NCI-H2081 (cell line): ENCODE measurements at regions not wholly inside any gene's neighbourhood (a gene's known extent, or its start where the extent isn't known, plus 50 kb on each side); places are given as distances from the start of the nearest gene placed in this dataset.

Source experiments
- DNase-seq, 2 experiments: peaks; one replicate each; lab custom pipeline; 2025; lab: John Stamatoyannopoulos, UW

DNA sequence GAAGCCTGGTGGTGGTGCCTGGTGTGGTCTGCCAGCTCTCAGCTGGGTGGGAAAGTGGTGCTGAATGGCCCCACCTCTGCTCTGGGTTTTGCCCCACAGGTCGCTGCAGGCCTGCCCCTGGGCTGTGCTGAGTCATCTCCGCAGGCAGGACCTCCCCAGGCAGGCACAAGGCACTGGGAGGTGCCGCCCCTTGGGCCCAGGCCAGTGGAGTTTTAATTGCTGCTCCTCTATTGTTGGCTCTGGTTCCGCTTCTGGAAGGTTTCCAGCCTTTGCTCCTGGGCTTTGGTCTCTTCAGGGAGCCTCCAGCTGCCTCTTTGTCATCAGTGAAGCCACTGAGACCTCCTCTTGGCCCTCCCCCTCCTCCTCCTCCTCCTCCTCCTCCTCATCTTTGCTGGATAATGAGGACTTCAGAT lies 180.3 kb upstream of the GRB10 start:
- peak; percentile 87 to 93 for DNase-seq

DNA sequence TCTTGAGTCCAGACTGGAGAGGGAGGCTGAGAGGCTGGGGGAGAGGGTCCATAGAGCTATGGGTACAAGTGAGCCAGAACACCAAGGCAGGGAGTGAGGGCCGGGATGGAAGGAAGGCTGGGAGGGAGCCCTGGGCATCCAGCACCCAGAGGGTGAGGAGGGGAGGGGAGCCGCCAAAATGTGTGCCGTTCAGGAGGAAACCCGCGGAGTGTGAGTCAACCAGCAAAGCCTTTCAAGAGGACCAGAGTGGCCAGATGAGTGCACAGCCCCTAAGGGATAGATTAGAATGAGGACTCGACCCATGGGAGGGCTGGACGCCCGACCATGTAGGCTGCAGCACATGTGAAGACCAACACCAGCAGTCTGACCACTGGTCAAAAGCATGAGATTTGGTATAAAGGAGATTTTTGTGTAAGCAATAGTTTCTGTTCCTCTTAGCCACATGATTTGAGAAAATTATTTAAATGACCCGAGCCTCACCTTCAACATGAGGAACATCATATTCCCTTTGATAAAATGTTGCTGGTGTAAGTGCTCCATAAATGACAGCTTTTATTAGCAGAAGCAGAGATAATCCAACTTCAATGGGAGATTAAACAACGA lies 179.7 kb upstream of the GRB10 start:
- no peak for DNase-seq

DNA sequence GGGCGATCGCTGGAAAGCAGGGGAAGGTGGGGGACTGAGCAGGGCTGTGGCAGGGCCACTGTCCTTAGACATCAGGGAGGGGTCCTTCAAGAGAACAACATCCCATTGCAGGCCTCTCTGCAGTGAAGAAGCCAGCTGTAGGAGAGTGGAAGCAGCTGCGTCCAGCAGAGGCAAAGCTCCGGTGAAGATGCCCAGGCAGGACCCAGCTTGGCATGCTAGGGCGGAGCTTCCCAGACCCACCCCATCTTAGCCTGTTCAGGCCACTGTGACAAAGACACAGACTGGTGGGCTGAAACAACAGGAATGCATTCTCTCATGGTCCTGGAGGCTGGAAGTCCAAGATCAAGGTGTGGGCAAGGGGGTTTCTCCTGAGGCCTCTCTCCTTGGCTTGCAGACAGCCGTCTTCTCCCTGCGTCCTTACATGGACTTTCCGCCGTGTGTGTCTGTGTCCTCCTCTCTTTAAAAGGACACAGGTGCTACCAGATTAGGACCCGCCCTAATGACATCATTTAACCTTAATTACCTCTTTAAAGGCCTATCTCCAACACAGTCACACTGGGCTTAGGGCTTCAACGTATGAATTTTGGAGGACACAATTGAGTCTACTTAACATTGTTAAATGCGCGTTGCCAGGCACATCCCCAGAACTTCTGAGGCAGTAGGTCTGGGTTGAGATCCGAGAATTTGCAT lies 178.1 kb upstream of the GRB10 start:
- DNase-seq, result no peak

DNA sequence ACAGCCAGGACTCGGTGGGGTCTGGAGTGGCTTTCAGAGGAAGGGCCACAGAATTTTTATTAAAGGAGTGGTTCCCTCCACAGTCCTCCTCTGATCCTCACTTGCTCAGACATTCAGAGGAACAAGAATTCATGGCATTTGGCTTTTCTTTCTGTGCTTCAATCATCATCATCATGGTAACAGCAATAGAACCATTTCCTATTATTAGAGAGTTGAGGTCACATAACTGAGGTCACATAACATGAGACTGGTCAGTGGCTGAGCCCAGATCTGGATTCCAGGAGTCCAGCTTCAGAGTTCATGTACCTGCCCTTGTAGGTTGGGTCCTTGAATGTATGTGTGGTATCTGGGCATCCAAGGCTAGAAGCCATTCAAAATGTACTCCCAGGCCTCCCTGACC lies 177.3 kb upstream of the GRB10 start:
- DNase-seq, result no peak

DNA sequence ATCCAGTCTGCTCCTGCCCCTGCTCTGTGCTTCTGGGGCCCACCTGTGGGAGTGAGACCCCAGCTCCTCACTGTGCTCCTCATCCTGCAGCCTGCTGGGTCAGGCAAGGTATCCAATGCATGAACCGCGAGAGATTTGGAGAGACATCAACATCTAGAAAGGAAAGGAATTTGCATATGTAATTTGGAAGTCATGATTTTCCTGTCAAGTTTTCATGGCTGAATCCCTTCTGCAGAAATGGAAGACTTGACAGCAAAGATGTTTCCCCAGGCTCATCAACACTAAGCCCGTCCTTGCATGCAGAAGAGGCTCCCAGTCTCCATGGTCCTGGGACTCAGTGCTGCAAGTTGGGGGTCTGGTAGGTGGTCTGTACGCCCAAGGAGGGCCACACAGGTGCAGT lies 176.9 kb upstream of the GRB10 start:
- no peak for DNase-seq

DNA sequence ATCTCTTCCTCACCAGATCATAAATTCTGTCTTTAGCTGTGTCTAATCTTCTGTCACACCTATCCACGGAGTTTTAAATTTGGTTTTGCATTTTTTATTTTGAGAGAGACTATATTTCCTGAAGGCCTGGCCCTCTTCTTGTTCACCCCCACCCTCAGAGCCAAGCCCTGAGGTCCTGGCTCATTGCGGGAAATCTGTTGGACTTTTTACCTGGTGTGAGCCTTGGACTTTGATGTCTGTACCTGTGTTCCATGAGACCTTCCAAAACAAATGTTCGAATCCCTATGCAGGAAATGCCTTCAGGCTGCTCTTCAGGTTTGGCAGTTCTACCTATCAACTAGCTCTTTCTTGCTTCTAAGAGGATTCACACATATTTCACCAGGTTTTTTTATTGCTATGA lies 175.2 kb upstream of the GRB10 start:
- DNase-seq, result no peak

DNA sequence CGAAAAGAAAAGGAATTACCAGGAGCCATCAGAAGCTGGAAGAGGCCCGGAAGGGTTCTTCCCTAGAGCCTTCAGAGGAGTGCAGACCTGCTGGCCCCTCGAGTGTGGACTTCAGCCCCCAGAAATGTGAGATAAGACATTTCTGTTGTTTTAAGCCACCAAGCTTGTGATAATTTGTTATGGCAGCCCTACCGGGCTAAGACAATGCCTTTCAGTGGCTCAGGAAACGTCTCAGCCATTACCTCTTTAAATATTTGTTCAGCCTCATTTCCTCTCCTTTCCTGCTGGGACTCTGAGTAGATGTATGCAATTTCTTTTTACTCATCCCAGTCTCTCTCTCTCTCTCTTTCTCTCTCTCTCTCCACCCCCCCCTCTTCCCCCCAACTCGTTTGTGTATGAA lies 174.7 kb upstream of the GRB10 start:
- DNase-seq, result peak; percentile 12 to 67

DNA sequence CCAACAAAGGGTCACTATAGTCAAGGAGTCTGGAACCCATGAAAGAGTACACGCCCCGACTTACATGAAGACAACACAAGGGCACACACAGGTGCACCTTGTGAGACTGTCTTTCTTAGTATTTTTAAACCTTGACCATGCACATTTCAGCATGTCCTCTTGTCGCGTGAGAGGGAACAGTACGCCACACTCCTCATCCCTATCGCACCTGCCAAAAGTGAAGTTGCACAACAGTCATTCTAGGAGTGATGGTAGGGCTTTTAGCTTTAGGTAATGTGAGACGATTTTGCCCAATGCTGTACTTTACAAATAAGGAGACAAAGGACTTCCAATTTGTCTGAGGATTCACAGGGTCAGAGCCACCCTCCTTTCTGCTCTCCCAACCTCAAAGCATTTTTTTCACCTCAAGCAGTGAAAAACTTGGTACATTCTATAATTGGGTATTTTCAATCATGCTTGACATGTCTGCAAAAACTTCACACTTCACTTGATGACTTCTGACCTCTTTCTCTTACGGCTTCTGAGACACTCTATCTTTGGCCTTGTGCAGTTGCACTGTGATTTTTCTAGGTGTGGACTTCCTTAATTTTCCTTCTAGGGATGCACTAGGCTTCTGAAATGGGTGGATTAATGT lies 173.9 kb upstream of the GRB10 start:
- DNase-seq, result no peak

DNA sequence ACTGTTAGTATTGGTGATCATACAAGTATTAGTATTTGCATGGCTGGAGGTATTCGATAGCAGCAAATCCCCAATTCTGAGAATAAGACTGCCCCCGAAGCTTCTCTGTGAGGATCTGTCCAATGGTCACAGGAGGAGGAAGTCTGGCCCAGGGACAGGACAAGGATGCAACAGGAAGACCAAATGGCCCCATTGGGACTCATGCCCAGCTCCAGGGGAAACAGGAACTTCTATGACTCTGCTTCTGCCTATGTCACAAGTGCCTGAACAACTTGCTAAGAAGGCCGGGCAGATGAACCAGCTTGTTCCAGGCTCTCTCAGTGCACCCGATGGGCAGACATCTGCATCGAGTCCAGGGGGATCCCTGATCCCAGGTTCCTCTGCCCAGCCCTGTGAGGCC lies 172.0 kb upstream of the GRB10 start:
- DNase-seq, result no peak

DNA sequence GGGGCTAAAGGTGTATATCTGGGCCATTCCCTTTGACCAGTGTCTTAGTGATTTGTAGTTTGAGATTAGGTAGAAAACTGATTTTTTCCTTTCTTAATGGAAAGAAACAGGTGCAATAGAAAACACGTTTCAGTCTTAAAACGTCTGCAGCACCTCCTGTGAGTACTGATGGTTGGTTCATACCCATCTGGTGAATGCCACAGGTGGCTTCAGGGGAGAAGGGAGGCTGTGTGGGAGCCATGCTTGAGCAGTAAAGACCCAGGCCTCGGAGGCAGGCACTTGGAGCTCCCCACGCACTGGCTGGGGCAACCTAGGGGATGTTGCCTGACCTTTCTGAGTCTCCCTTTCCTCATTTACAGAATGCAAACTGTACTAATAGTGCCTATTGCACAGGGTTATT lies 171.5 kb upstream of the GRB10 start:
- no peak for DNase-seq

DNA sequence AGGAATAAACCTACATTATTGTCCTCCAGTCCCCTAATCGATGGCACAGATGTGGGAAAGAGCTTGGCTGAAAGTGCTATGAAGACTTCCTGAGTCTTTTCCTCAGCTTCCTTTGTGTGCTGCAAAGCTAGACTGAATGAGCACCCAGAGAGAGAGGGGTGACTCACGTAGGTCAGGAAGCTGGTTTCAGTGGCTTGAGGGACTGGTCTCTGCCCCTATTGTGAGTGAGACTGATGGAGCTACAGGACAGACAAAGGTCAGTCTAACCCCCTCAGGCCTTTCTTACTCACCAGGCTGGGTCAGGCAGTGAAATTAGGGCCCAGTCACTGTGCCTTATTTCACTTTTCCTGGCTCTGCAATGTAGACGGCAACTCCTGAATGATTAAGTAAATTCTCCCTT lies 171.1 kb upstream of the GRB10 start:
- no peak for DNase-seq

DNA sequence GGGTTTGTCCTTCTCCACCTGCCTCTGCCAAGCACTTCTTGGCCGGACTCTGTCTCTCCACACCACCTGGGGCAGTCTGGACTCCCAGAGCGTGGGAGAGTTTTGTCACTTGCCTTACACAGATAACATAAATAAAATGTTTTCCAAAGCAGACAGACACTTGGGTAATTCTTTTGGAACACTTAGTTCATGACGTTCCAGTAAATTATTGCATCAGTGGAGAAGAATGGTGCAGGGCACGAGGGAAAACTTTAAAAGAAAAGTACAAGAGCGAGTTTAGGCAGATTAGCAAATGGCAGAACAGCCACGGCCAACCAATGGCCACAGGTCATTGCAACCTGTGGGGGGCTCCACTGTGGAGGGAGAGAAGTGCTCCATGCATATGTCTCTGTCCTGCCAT lies 170.6 kb upstream of the GRB10 start:
- no peak for DNase-seq

DNA sequence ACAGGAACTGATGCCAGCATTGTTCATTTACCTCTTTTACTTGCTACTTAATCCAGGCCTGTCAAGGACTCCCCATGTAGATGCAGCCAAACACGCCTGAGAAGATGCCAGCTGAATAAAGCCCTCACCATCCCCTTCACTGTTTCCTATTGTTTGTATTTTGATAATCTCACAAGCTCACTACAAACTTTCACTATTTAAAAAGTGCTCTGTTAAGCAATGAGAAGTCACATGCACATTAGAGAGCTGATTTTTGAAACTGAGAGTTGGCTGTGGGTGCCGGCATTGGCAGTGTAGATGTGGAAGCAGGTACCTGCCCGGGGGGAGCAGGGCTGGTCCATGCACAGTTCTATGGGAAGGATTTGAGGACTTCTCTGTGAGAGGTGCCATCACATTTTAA lies 169.8 kb upstream of the GRB10 start:
- DNase-seq, result no peak

DNA sequence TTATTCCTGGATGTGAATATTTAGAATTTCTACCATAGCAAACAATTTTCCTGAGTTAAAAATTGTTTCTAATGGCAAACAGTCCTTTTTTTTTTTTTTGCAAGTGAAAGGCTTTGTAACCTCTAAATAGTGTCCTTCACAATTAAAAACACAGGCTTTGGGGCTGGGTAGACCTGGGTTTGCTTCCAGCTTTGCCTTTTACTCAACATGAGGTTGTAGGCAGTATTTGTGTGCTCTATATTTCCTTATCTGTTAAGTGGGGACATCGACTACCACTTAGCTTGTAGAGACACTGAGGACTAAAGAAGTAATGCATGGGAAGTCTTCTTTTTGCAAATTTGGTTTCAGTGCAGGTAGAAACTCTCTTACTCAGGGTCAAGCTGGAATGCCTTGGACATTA lies 169.4 kb upstream of the GRB10 start:
- DNase-seq, result no peak

DNA sequence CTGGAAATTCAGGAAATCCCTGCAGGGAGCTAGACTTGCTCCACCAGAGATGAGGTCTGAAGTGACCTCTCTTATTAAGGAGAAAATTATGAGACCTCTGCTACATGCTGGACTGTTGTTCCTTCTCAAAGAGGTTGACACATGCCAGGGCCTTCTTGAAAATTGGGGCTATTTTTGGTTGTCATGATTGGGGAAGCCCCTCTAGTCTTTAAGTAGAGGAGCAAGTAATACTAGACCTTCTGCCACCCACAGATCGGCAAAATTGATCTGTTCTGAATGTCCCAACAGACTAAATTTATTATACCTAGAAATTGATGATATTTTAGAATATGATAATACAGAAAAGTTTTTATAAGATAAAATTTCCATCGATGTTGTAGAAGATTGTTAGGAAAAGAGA lies 160.8 kb upstream of the GRB10 start:
- no peak for DNase-seq

DNA sequence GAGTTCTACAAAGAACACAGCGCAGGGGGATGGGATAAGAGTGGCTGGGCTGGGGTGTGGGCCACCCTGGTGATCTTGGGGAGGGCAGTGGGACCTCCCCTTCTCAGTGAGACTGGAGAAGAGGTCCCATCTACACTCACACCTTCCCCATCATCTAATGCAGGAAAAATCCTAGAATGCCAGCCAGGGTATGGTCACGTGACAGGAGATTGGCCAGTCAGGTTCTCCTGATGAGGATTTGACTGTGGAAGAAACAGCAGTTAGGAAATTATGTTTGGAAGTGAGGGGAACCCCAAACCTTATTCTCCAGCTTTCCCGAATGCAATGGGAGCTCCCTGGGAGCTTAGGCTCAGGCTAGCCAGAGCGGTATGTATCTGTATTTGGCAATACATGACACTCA lies 158.8 kb upstream of the GRB10 start:
- DNase-seq, result no peak

DNA sequence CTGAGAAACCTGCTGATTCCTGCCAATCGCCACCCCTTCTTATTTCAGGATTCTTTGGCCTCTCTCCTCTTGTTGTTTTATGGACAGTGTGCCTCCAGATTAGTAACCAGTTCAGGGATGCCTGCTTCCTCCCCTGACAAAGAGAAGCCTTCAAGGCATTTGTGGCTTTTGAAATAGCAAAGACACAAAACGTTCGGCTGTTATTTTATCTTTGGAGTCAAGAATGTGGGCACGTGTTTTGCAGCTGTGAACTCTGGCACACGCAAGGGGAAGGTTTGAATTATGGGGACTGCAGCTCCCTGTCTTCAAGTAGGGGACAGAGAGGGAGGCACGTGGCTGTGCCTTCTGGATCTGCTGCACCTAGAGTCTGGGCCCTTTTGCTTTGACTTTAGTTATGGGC lies 157.9 kb upstream of the GRB10 start:
- no peak for DNase-seq

DNA sequence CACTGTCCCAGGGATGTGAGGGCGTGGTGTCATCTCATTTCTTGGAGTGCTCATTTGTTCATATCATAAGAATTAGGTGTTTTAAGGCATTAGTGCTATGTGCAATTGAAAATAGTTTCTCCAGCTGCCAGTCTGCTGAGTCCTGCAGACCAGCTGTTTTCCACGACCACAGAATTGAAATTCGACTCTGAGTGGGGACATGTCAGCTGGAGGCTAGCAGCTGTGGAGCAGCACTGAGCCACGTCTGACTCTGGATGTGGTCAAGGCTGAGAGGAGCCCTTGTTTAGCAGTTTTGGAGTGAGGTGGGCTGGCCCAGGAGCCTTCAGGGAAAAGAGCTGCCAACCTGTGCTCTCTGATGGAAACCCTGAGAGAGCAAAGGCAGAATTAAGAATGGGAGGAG lies 156.3 kb upstream of the GRB10 start:
- DNase-seq, result no peak

DNA sequence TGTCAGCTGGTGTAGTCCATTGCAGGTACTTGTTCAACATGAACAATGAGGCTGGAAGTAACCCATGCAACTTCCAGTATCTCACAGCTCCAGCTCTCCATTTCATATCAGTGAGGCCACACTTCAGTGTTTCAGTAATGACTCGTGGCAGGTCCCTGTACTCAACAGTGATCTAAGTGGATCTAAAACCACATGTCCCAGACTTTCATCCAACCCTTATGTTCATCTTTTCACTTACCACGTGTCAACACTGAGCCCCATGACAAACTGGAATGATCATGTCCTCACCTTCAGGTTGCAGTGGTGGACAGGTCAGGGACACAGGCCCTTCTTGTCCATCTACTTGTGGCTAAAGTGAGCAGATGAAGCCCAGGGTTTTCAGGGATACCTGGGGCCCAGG lies 155.0 kb upstream of the GRB10 start:
- DNase-seq, result no peak

DNA sequence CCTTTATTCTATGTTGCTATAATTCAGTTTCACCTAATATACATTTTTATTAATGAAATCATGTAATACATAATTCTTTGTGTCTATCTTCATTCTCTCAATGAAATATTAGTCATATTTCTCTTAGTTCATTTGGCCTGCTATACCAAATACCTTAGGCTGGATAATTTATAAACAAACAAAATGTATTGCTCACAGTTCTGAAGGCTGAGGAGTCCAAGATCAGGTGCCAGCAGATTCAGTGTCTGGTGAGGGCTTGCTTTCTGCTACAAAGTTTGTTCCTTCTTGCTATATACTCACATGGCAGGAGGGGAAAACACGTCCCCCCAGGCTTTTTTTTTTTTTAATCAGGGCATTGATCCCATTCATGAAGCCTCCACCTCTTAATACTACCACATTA lies 143.4 kb upstream of the GRB10 start:
- DNase-seq, result no peak

DNA sequence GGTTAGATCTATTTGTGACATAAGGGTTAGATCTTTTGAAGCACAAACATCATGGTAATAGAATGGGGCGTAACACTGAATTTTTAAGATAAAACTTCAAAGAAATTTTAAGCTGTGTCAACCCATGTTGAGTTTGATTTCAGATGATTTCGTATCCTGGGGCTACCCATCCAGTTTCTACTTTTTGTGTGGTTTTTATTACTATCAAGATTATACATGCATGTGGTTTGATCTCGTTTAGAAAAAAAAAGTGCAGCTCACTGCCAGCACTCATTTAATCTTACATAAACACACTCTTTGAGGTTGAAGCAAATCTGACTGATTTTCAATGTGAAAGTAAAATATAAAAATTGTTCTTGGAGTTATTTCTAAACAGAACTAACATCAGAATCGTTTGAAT lies 140.8 kb upstream of the GRB10 start:
- DNase-seq, result no peak

DNA sequence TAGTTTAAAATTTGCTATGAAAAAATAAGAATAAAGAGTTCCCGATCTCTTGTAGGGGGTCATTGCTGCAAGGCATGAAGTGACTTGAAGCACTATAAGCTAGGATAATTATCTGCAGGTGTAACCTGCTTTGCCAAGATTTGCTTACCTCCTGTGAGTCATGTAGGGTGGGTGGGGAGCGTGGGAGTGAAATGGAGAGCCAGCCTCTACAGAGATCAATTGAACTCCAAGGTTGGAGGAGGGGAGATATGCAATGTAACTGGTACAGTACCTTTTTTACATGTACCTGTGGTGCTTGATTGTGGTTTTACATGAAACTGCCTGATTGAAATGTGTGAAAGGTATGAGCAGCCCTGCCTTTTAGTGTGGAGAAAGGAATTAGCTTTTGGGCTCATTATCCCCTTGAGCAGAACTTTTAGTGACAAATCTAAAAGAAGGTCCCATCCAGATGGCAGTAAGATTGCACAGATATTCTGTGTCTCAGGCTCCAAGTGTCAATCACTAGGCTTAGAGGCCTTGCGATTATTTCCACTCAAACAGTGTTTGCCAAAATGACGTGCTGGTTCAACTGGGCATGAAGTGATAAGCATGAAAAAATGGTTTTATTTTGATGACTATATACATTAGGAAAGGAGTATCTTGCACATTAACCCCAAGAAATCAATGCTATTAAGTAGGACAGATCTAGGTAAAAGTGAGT lies 138.6 kb upstream of the GRB10 start:
- no peak for DNase-seq

DNA sequence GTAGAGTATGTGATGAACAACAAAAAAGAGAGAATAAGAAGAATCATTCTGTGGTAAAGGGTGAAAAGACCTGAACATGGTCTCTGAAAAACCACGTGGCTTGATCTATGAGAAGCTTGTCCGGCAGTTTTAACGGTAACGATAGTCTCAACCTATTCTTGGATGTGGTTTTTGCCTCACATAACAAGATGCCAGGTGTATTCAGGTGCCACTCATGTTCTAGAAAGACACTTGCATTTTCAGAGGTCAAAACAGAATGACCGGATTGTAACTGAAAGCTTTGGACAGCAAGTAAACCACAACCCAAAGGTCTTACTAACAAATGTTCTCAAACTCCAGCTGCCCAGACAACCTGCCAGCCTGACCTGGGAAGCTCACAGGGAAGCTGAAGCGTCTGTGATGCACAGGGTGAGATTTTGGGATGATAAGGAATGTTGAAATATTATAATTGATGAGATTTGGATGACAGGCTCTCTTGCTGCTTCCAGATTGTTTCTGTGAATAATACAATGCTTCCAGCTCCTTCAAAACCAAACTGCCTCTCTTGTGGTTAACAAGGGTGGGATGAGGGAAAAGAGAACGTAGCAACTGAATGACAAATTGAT lies 137.4 kb upstream of the GRB10 start:
- DNase-seq, result no peak
